ENCODE measurements at regions not wholly inside any gene's neighbourhood (a gene's known extent, or its start where the extent isn't known, plus 50 kb on each side); places are given as distances from the start of the nearest gene placed in this dataset.

GRCh38 chr3:145760036-145760435 lies 400.9 kb downstream of the PLOD2 start:
- FAIRE-seq (no peak), DNase-seq (ENCODE audit: insufficient read length, low spot score) (no peak)
- no peak for TF ChIP-seq POLR2A (IDR thresholded peaks at IDR 0.05; ENCODE audit: low read depth, low read length)

- DNase-seq (ENCODE audit: insufficient read length, low spot score) (no peak), FAIRE-seq (no peak)
- TF ChIP-seq POLR2A (IDR thresholded peaks at IDR 0.05; ENCODE audit: low read depth, low read length) = no peak
These were observed 393.1 kb downstream of the PLOD2 start for GRCh38 chr3:145767909-145768308.

- TF ChIP-seq POLR2A (IDR thresholded peaks at IDR 0.05; ENCODE audit: low read depth, low read length) = no peak
- DNase-seq (ENCODE audit: insufficient read length, low spot score) = peak; percentile 1
- FAIRE-seq = peak; percentile 93
These were observed 384.1 kb downstream of the PLOD2 start for GRCh38 chr3:145776782-145777408.

- FAIRE-seq = no peak
- no peak for TF ChIP-seq POLR2A (IDR thresholded peaks at IDR 0.05; ENCODE audit: low read depth, low read length)
- no peak for DNase-seq (ENCODE audit: insufficient read length, low spot score)
These were observed 380.7 kb downstream of the PLOD2 start for GRCh38 chr3:145780301-145780700.

DNA sequence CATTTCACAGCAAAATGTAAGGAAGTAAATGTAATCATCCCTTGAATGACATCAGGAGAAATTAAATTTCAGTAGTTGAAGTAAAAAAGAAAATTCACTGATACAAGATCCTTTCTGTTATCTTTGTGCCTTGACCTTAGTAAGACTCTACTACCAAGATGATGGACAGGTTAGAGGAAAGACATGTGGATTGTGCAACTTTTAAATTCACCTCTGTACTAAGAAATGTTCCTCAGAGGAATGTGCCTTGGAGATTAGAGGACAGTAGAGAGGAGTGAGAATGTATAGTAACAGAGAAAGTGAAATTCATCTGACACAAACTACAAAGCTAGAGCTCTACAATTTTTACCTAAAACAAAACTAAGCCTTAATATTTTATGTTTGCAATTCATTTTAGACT lies 375.3 kb downstream of the PLOD2 start:
- FAIRE-seq (no peak), DNase-seq (ENCODE audit: insufficient read length, low spot score) (no peak)
- no peak for TF ChIP-seq POLR2A (IDR thresholded peaks at IDR 0.05; ENCODE audit: low read depth, low read length)

DNA sequence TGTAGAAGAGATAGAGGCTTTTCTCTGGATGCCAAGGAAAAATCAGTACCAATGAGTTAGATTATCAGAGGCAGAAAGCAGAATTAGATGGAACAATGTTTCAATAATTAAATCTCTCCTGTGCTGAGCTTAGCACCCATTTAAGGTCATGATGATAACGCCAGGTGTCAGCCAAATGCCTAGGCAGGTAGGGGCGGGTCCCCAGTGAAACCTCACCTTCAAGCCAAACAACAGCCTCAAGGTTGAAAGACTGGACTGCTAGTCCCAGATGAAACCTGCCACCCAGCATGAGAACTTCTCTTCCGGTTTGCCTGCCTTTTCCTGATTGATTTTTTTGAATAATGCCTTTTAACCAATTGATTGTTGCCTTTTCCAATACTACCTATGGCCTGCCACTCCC lies 363.0 kb downstream of the PLOD2 start:
- FAIRE-seq (no peak), DNase-seq (ENCODE audit: insufficient read length, low spot score) (no peak)
- no peak for TF ChIP-seq POLR2A (IDR thresholded peaks at IDR 0.05; ENCODE audit: low read depth, low read length)

DNA sequence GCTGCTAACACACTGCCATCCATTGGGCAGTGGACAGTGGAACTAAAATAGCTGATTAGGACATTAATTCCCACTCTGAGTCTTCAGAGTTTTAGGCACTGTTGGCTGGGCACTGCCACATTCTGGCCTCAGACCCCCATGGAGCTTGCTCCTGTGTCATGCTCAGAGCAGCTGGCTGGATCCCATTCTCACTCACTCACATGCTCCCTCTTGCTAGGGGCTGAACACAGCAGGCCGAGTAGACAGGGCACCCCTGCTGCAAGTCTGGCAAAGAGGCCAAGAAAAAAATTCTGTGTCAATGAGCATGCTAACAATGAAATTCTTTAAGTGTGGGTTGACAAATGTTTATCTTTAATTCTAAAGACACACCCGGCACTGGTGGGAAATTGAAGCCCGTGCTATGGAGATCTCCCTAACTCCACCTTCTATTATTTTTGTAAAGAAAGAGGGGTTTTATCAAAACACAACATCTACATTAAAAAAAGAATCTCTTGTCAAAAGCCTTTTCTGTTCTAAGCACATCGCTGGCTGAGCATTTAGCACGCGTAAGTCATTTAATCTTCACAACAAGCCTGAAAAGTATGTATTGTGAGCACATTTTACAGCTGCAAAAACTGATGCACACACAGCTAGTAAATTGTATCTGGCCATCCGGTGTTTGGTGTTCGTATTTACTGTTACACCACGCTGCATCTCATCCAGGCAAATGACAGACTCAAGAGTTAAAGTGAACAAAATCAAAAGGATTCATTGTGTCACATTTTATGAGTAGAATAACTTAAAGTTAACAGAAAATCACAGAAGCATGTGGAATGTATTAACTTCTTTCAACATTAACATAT lies 362.1 kb downstream of the PLOD2 start:
- no peak for FAIRE-seq
- no peak for TF ChIP-seq POLR2A (IDR thresholded peaks at IDR 0.05; ENCODE audit: low read depth, low read length)
- DNase-seq (ENCODE audit: insufficient read length, low spot score) = no peak

DNA sequence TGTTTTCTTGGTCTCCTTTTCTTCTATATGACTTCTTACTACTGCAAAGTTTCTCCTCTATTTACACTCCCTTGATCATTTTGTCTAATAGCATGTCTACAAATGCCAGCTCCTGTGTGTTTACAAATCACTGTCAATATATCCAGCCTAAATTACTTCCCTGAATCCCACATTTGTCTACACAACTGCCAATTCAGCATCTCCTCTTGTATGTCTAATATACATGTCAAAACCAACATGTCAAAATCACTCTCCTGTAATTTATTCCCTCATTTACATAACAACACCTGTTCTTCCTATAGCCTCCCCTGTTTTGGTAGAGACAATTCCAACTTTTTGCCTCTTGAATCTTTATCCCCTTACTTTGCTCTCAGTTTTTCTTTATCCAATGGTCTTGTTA lies 359.3 kb downstream of the PLOD2 start:
- FAIRE-seq (no peak), DNase-seq (ENCODE audit: insufficient read length, low spot score) (no peak)
- no peak for TF ChIP-seq POLR2A (IDR thresholded peaks at IDR 0.05; ENCODE audit: low read depth, low read length)

DNA sequence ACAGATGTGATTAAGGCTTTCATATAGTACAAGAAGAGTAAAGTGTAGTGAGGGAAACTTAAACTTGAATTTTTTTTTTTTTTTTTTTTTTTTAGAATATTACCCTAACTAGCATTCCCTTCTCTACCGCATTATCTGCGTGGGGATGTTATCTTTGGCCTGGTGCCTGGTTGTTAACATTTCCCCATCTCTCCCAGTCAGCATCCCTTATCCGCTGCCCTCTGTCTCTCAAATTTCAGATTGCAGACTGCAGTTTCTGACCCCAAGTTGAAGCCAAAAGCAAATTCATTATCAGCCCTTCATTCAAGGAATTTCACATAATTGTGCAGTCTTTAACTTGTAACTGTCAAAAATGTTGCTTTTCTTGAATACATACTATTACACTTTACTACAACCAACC lies 353.0 kb downstream of the PLOD2 start:
- FAIRE-seq = no peak
- TF ChIP-seq POLR2A (IDR thresholded peaks at IDR 0.05; ENCODE audit: low read depth, low read length) = no peak
- DNase-seq (ENCODE audit: insufficient read length, low spot score) = no peak

DNA sequence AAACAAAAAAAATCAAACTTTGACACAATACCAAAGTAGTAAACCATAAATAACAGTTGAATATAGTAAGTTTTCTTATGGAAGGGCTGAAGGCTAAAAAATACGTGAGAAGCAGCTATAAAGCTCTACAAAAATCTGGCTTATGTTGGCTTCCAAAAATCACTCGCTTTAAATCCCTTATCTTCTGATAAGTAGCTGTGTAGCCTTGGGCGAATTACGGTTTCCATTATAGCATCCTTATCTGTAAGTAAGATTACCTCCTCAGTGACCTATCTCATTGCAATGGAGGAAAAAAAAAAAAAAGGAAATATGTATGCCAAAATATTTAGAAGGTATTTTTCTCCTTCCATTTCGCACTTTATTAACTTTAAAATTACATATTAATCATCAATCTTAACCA lies 348.6 kb downstream of the PLOD2 start:
- FAIRE-seq (no peak), DNase-seq (ENCODE audit: insufficient read length, low spot score) (no peak)
- no peak for TF ChIP-seq POLR2A (IDR thresholded peaks at IDR 0.05; ENCODE audit: low read depth, low read length)

GRCh38 chr3:145815707-145816413 lies 345.1 kb downstream of the PLOD2 start:
- DNase-seq (ENCODE audit: insufficient read length, low spot score) (no peak), FAIRE-seq (no peak)
- TF ChIP-seq POLR2A (IDR thresholded peaks at IDR 0.05; ENCODE audit: low read depth, low read length) = no peak

GRCh38 chr3:145817870-145818483 lies 343.0 kb downstream of the PLOD2 start:
- TF ChIP-seq POLR2A (IDR thresholded peaks at IDR 0.05; ENCODE audit: low read depth, low read length) = no peak
- DNase-seq (ENCODE audit: insufficient read length, low spot score) (no peak), FAIRE-seq (no peak)

GRCh38 chr3:145820170-145820569 lies 340.8 kb downstream of the PLOD2 start:
- DNase-seq (ENCODE audit: insufficient read length, low spot score) (no peak), FAIRE-seq (no peak)
- no peak for TF ChIP-seq POLR2A (IDR thresholded peaks at IDR 0.05; ENCODE audit: low read depth, low read length)

- no peak for TF ChIP-seq POLR2A (IDR thresholded peaks at IDR 0.05; ENCODE audit: low read depth, low read length)
- no peak for DNase-seq (ENCODE audit: insufficient read length, low spot score)
- FAIRE-seq = no peak
These were observed 318.6 kb downstream of the PLOD2 start for GRCh38 chr3:145842294-145842902.

All from H54 (cell line).